ENCODE measurements at regions not wholly inside any gene's neighbourhood (a gene's known extent, or its start where the extent isn't known, plus 50 kb on each side); places are given as distances from the start of the nearest gene placed in this dataset.

DNA sequence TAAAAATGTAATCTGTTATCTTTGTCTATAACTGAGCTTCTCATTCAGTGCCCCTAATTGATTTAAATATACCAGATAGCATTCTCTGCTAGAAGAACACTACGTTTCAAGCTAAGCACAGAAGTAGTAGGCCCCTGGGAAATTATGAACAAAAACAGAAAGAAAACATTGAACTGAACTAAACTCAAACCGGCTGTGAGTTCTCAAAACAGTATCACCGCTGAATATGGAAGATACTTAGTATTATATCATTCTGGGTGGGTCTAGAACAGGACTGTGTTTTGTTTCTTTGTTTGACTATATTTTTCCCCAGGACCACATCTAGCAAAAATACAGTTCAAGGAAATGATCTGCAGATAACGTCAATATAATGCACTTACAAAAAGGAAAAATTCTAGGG, 95.1 kb upstream of the HMHB1 start:
- DNase-seq (ENCODE audit: low spot score) = no peak
- intact Hi-C loops (cut with micrococcal nuclease; ENCODE audit: unreplicated experiment) = no loop called here
- Histone ChIP-seq H3K36me3 (ENCODE audit: insufficient read depth, low read length, poor library complexity, severe bottlenecking) (no peaks in the 10 kb centered on the region), H3K9me3 (ENCODE audit: low read depth, low read length, poor library complexity, severe bottlenecking) (no peaks in the 10 kb centered on the region), H3K27me3 (replicated peaks; ENCODE audit: insufficient read depth, low read depth, low read length, poor library complexity) (no peaks in the 10 kb centered on the region), H3K27ac (ENCODE audit: low read depth, low read length, poor library complexity, severe bottlenecking) (no peak overlapping the region), H3K4me1 (ENCODE audit: insufficient read depth, low read length, poor library complexity, severe bottlenecking) (no peaks in the 10 kb centered on the region), H3K4me3 (ENCODE audit: low read depth, low read length, poor library complexity, severe bottlenecking) (no peak overlapping the region)
- TF ChIP-seq CTCF (conservative IDR thresholded peaks at IDR 0.05; ENCODE audit: low read depth, low read length) = no peak
- no peak for TF ChIP-seq EZH2 (IDR thresholded peaks at IDR 0.05; ENCODE audit: borderline replicate concordance, low read depth, low read length, poor library complexity, severe bottlenecking)
- POLR2A ChIA-PET (ENCODE audit: low non-redundant PET) = no interaction called here
- no TSS peak for BruUV-seq (replicated peaks)
- CTCF ChIA-PET = no interaction called here

- DNase-seq (ENCODE audit: low spot score) = no peak
- Histone ChIP-seq H3K27me3 (replicated peaks; ENCODE audit: insufficient read depth, low read depth, low read length, poor library complexity) (no peaks in the 10 kb centered on the region), H3K4me3 (ENCODE audit: low read depth, low read length, poor library complexity, severe bottlenecking) (no peak overlapping the region), H3K36me3 (ENCODE audit: insufficient read depth, low read length, poor library complexity, severe bottlenecking) (no peaks in the 10 kb centered on the region), H3K4me1 (ENCODE audit: insufficient read depth, low read length, poor library complexity, severe bottlenecking) (no peaks in the 10 kb centered on the region), H3K9me3 (ENCODE audit: low read depth, low read length, poor library complexity, severe bottlenecking) (no peaks in the 10 kb centered on the region), H3K27ac (ENCODE audit: low read depth, low read length, poor library complexity, severe bottlenecking) (no peak overlapping the region)
- no TSS peak for BruUV-seq (replicated peaks)
- ChIA-PET POLR2A (ENCODE audit: low non-redundant PET) (no interaction called here), CTCF (no interaction called here)
- TF ChIP-seq CTCF (conservative IDR thresholded peaks at IDR 0.05; ENCODE audit: low read depth, low read length) (no peak), EZH2 (IDR thresholded peaks at IDR 0.05; ENCODE audit: borderline replicate concordance, low read depth, low read length, poor library complexity, severe bottlenecking) (no peak)
- intact Hi-C loops (cut with micrococcal nuclease; ENCODE audit: unreplicated experiment) = no loop called here
Measured at GRCh38 chr5:143715616-143716015, 96.3 kb upstream of the HMHB1 start.

DNA sequence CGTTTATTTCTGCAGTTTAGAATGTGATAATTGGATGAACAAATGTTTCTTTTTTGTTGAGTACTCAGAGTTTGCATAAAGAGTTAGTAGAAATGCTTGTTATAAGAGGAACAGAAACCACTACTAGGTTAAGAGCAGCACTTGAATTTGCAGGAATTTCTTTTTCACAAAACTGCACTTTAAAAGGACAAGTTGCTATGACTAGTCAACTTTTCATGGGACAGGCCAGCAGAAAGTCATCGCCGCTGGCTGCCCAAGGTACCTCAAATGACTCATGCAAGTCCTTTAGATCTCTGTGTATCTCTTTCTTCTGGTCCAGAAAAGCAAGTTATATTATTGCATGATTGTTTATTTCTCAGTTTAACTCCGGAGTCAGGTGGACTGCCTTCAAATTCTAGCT, 97.3 kb upstream of the HMHB1 start:
- H3K27ac ChIP-seq (ENCODE audit: low read depth, low read length, poor library complexity, severe bottlenecking) = no peak overlapping the region
- intact Hi-C loops (cut with micrococcal nuclease; ENCODE audit: unreplicated experiment) = no loop called here
- no peaks in the 10 kb centered on the region for H3K27me3 ChIP-seq (replicated peaks; ENCODE audit: insufficient read depth, low read depth, low read length, poor library complexity)
- ChIA-PET CTCF (no interaction called here), POLR2A (ENCODE audit: low non-redundant PET) (no interaction called here)
- TF ChIP-seq CTCF (conservative IDR thresholded peaks at IDR 0.05; ENCODE audit: low read depth, low read length) (no peak), EZH2 (IDR thresholded peaks at IDR 0.05; ENCODE audit: borderline replicate concordance, low read depth, low read length, poor library complexity, severe bottlenecking) (no peak)
- no peaks in the 10 kb centered on the region for H3K4me1 ChIP-seq (ENCODE audit: insufficient read depth, low read length, poor library complexity, severe bottlenecking)
- no peaks in the 10 kb centered on the region for H3K9me3 ChIP-seq (ENCODE audit: low read depth, low read length, poor library complexity, severe bottlenecking)
- H3K4me3 ChIP-seq (ENCODE audit: low read depth, low read length, poor library complexity, severe bottlenecking) = no peak overlapping the region
- BruUV-seq (replicated peaks) = no TSS peak
- no peak for DNase-seq (ENCODE audit: low spot score)
- H3K36me3 ChIP-seq (ENCODE audit: insufficient read depth, low read length, poor library complexity, severe bottlenecking) = no peaks in the 10 kb centered on the region
